Keratinocyte (primary cell): ENCODE measurements at regions not wholly inside any gene's neighbourhood (a gene's known extent, or its start where the extent isn't known, plus 50 kb on each side); places are given as distances from the start of the nearest gene placed in this dataset.

Source experiments
- CTCF ChIP-seq, 3 experiments: IDR thresholded peaks in 1 of 3; conservative IDR thresholded peaks in 1 of 3; optimal IDR thresholded peaks in 1 of 3; 2 replicates in 2 of 3; 3 replicates in 1 of 3; pipeline versions ENCODE3 to v1.5.1; 2011; ENCODE audit warnings: low read length in 3 of 3, mild to moderate bottlenecking in 3 of 3, moderate library complexity in 2 of 3, control low read depth in 1 of 3, inconsistent platforms in 1 of 3; ENCODE audit not compliant: insufficient read depth in 2 of 3; ENCODE audit errors: extremely low read depth in 1 of 3
- EZH2 ChIP-seq: IDR thresholded peaks from one replicate; pipeline ENCODE4 v1.6.1; 2012; ENCODE audit warnings: inconsistent platforms, mild to moderate bottlenecking, low read length, moderate library complexity

GRCh38 chr10:28246023-28246422 lies 56.8 kb downstream of the MPP7 start:
- TF ChIP-seq CTCF (optimal IDR thresholded peaks at IDR 0.05 in 1 of 3, IDR thresholded peaks at IDR 0.05 in 1 of 3, conservative IDR thresholded peaks at IDR 0.05 in 1 of 3; ENCODE audit: extremely low read depth in 1 of 3, insufficient read depth in 2 of 3, low read length in 3 of 3) (no peak), EZH2 (no peak)
